SK-N-SH (cell line): ENCODE measurements at regions not wholly inside any gene's neighbourhood (a gene's known extent, or its start where the extent isn't known, plus 50 kb on each side); places are given as distances from the start of the nearest gene placed in this dataset.

Experiments
- CTCF ChIA-PET: fragments of 300-600, 350-600 bp; formaldehyde crosslinking; extraction: SDS; loops from one replicate; lab custom pipeline; 2021; lab: Yijun Ruan, JAX
- POLR2A ChIA-PET: fragments of 350-600 bp; sonication (Branson Sonifier 250); formaldehyde crosslinking; extraction: SDS; loops from one replicate; lab custom pipeline; 2020; ENCODE audit warnings: antibody characterized with exemption, inconsistent platforms; lab: Yijun Ruan, JAX
- DNase-seq: peaks from one replicate; pipeline ENCODE4 v3.0.0; 2012
- H2AFZ ChIP-seq: fragments of 200-600 bp; sonication (generic); 2 replicates; pipeline ENCODE4 v1.8.1; 2016; ENCODE audit warnings: antibody characterized with exemption, mild to moderate bottlenecking, low read depth
- H3F3A ChIP-seq: fragments of 200-600 bp; sonication (generic); replicated peaks from 2 replicates; pipeline ENCODE3; 2016; ENCODE audit warnings: antibody characterized with exemption, mild to moderate bottlenecking; ENCODE audit not compliant: insufficient read depth
- H3K27ac ChIP-seq, 2 experiments: fragments of 200-500 bp in 1 of 2; fragments of 200-600 bp in 1 of 2; sonication (Bioruptor generic) in 1 of 2; sonication (generic), shearing (Covaris generic) in 1 of 2; 2 replicates each; pipeline versions ENCODE4 v1.5.1 to v1.6.1; 2014 to 2016; ENCODE audit warnings: low read depth in 2 of 2, inconsistent platforms in 1 of 2, low read length in 1 of 2, mild to moderate bottlenecking in 1 of 2, mixed read lengths in 1 of 2
- H3K27me3 ChIP-seq: fragments of 200-600 bp; sonication (generic), shearing (Covaris generic); 2 replicates; pipeline ENCODE4 v1.6.1; 2016; ENCODE audit warnings: mixed run types; ENCODE audit not compliant: insufficient read depth
- H3K36me3 ChIP-seq, 2 experiments: fragments of 200-500 bp in 1 of 2; fragments of 200-600 bp in 1 of 2; sonication (Bioruptor generic) in 1 of 2; sonication (generic) in 1 of 2; replicated peaks in 1 of 2; 2 replicates each; pipeline versions ENCODE3 to v1.5.1; 2014 to 2016; ENCODE audit warnings: low read length in 1 of 2, mild to moderate bottlenecking in 1 of 2; ENCODE audit not compliant: insufficient read depth in 2 of 2, control insufficient read depth in 1 of 2
- H3K4me1 ChIP-seq, 2 experiments: fragments of 200-500 bp in 1 of 2; fragments of 200-600 bp in 1 of 2; sonication (Bioruptor generic) in 1 of 2; sonication (generic), shearing (Covaris generic) in 1 of 2; 2 replicates each; pipeline versions ENCODE4 v1.5.1 to v1.6.1; 2014 to 2016; ENCODE audit warnings: low read depth in 1 of 2, low read length in 1 of 2, mixed run types in 1 of 2; ENCODE audit not compliant: insufficient read depth in 2 of 2, control insufficient read depth in 1 of 2
- H3K4me2 ChIP-seq: fragments of 200-600 bp; sonication (generic), shearing (Covaris generic); 2 replicates; pipeline ENCODE4 v1.6.1; 2017; ENCODE audit warnings: mixed run types
- H3K4me3 ChIP-seq, 2 experiments: fragments of 200-500 bp in 1 of 2; fragments of 200-600 bp in 1 of 2; sonication (Bioruptor generic) in 1 of 2; sonication (generic), shearing (Covaris generic) in 1 of 2; 2 replicates each; pipeline versions ENCODE4 v1.5.1 to v1.8.1; 2014 to 2016; ENCODE audit warnings: low read depth in 2 of 2, inconsistent platforms in 1 of 2, low read length in 1 of 2, mild to moderate bottlenecking in 1 of 2, mixed read lengths in 1 of 2, moderate library complexity in 1 of 2
- H3K79me2 ChIP-seq: fragments of 200-600 bp; sonication (generic); 2 replicates; pipeline ENCODE4 v1.8.1; 2017; ENCODE audit warnings: mild to moderate bottlenecking; ENCODE audit not compliant: insufficient read depth
- H3K9ac ChIP-seq: fragments of 200-600 bp; sonication (generic); 2 replicates; pipeline ENCODE4 v1.6.1; 2017; ENCODE audit warnings: mixed run types
- H3K9me2 ChIP-seq: fragments of 200-600 bp; sonication (generic); 2 replicates; pipeline ENCODE4 v1.6.1; 2017; ENCODE audit warnings: mixed run types
- H3K9me3 ChIP-seq: fragments of 200-600 bp; sonication (generic); 2 replicates; pipeline ENCODE4 v1.6.1; 2017; ENCODE audit warnings: mixed run types, mild to moderate bottlenecking, moderate library complexity
- H4K20me1 ChIP-seq: fragments of 200-600 bp; sonication (generic); 2 replicates; pipeline ENCODE4 v1.6.1; 2017; ENCODE audit warnings: mild to moderate bottlenecking, mixed run types; ENCODE audit not compliant: insufficient read depth
- CHD2 ChIP-seq: fragments of 150-350 bp; IDR thresholded peaks from 2 replicates; pipeline ENCODE4 v1.6.1; 2018; ENCODE audit warnings: low read length; ENCODE audit not compliant: partially characterized antibody
- ELF1 ChIP-seq: IDR thresholded peaks from 2 replicates; pipeline ENCODE4 v1.4.0; 2012
- EP300 ChIP-seq, 2 experiments: IDR thresholded peaks; 2 replicates each; pipeline versions ENCODE4 v1.4.0 to v1.6.1; 2012; ENCODE audit warnings: borderline replicate concordance in 1 of 2, low read depth in 1 of 2, low read length in 1 of 2
- FOXJ3 ChIP-seq: sonication (generic); formaldehyde crosslinking; IDR thresholded peaks from 2 replicates; pipeline ENCODE4 v1.5.1; 2020; ENCODE audit warnings: mild to moderate bottlenecking, missing genetic modification reagents
- GABPA ChIP-seq: IDR thresholded peaks from 2 replicates; pipeline ENCODE4 v1.4.0; 2012; ENCODE audit warnings: low read depth, mild to moderate bottlenecking
- MXI1 ChIP-seq: IDR thresholded peaks from 2 replicates; pipeline ENCODE4 v1.6.1; 2012; ENCODE audit warnings: mild to moderate bottlenecking, low read depth, low read length, improper control_type of control experiment
- NFIC ChIP-seq: IDR thresholded peaks from 2 replicates; pipeline ENCODE4 v1.4.0; 2012; ENCODE audit warnings: borderline replicate concordance
- NRF1 ChIP-seq: IDR thresholded peaks from 2 replicates; pipeline ENCODE4 v1.6.1; 2012; ENCODE audit warnings: low read depth, mild to moderate bottlenecking, low read length
- RFX5 ChIP-seq: IDR thresholded peaks from 2 replicates; pipeline ENCODE4 v1.6.1; 2012; ENCODE audit warnings: mild to moderate bottlenecking, improper control_type of control experiment, low read length
- SIN3A ChIP-seq: IDR thresholded peaks from 2 replicates; pipeline ENCODE4 v1.6.1; 2012; ENCODE audit warnings: low read depth, mild to moderate bottlenecking, low read length, moderate library complexity, borderline replicate concordance
- TAF1 ChIP-seq: IDR thresholded peaks from 2 replicates; pipeline ENCODE4 v1.6.1; 2012; ENCODE audit warnings: low read depth, mild to moderate bottlenecking, low read length, moderate library complexity, borderline replicate concordance
- TCF12 ChIP-seq: IDR thresholded peaks from 2 replicates; pipeline ENCODE4 v1.4.0; 2012
- USF1 ChIP-seq: IDR thresholded peaks from 2 replicates; pipeline ENCODE4 v1.4.0; 2012; ENCODE audit warnings: low read depth, borderline replicate concordance
- WGBS: methylation state at CpG from one replicate; pipeline ENCODE4 v1.1.6; 2017; ENCODE audit warnings: low lambda C conversion rate; 5-methylcytosine and 5-hydroxymethylcytosine counted together
- TF ChIP-seq, protein P1 (sequence below): fragments of 150-350 bp; IDR thresholded peaks from 2 replicates; pipeline ENCODE4 v1.6.1; 2017; ENCODE audit warnings: antibody characterized with exemption, low read length, low read depth, borderline replicate concordance
- TF ChIP-seq, protein P2 (sequence below): IDR thresholded peaks from 2 replicates; pipeline ENCODE4 v1.4.0; 2012; ENCODE audit warnings: low read depth, borderline replicate concordance

GRCh38 chr20:52736507-52736906, 235.7 kb upstream of the TSHZ2 start:
- DNase-seq = no peak
- no peaks in the 10 kb centered on the region for H3K9me2 ChIP-seq
- TF ChIP-seq RFX5 (no peak), EP300 (IDR thresholded peaks at IDR 0.05; ENCODE audit: borderline replicate concordance in 1 of 2, low read depth in 1 of 2, low read length in 1 of 2) (no peak), NRF1 (no peak), TCF12 (no peak), SIN3A (no peak), CHD2 (no peak), GABPA (no peak), TAF1 (no peak), FOXJ3 (no peak), USF1 (no peak), ELF1 (no peak), NFIC (no peak), MXI1 (no peak)
- TF ChIP-seq, protein P1, sequence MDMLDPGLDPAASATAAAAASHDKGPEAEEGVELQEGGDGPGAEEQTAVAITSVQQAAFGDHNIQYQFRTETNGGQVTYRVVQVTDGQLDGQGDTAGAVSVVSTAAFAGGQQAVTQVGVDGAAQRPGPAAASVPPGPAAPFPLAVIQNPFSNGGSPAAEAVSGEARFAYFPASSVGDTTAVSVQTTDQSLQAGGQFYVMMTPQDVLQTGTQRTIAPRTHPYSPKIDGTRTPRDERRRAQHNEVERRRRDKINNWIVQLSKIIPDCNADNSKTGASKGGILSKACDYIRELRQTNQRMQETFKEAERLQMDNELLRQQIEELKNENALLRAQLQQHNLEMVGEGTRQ = no peak
- TF ChIP-seq, protein P2, sequence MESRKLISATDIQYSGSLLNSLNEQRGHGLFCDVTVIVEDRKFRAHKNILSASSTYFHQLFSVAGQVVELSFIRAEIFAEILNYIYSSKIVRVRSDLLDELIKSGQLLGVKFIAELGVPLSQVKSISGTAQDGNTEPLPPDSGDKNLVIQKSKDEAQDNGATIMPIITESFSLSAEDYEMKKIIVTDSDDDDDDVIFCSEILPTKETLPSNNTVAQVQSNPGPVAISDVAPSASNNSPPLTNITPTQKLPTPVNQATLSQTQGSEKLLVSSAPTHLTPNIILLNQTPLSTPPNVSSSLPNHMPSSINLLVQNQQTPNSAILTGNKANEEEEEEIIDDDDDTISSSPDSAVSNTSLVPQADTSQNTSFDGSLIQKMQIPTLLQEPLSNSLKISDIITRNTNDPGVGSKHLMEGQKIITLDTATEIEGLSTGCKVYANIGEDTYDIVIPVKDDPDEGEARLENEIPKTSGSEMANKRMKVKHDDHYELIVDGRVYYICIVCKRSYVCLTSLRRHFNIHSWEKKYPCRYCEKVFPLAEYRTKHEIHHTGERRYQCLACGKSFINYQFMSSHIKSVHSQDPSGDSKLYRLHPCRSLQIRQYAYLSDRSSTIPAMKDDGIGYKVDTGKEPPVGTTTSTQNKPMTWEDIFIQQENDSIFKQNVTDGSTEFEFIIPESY = no peak
- CTCF ChIA-PET = interaction anchor here (1.5 to 2.1 kb wide), 2 partner anchors 11 to 424 kb away, joined by 4 to 5 read pairs; no protein-coding TSS in a partner anchor
- no peak overlapping the region for H3K4me2 ChIP-seq
- no peaks in the 10 kb centered on the region for H3K4me1 ChIP-seq
- no peaks in the 10 kb centered on the region for H3K79me2 ChIP-seq
- no peaks in the 10 kb centered on the region for H4K20me1 ChIP-seq
- POLR2A ChIA-PET = no interaction called here
- H2AFZ ChIP-seq = no peak overlapping the region
- WGBS = 33% methylated on average over 2 of the region's 2 CpGs
- no peaks in the 10 kb centered on the region for H3K9me3 ChIP-seq
- no peak overlapping the region for H3K27ac ChIP-seq
- no peaks in the 10 kb centered on the region for H3F3A ChIP-seq
- H3K27me3 ChIP-seq = no peaks in the 10 kb centered on the region
- H3K36me3 ChIP-seq = no peaks in the 10 kb centered on the region
- no peak overlapping the region for H3K9ac ChIP-seq
- H3K4me3 ChIP-seq = no peak overlapping the region

DNA sequence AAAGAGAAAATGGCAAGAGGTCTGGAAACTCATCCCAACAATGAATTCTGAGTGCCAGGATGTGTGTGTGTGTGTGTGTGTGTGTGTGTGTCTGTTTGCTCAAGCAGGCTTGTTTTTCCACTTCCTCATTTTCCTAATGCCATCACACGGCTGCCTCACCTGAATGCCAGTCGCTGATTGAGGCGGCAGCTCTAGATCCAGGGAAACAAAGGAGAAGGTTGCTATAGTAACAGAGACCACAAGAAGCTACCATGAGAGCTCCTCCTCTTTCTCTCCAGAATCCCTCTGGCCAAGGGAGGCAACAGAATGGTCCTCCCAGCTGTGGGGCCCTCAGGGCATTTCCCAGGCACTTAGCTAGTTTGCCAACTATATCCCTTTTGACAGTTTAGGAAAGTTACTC, 241.1 kb upstream of the TSHZ2 start:
- ChIA-PET CTCF (no interaction called here), POLR2A (no interaction called here)
- Histone ChIP-seq H3K27me3 (no peaks in the 10 kb centered on the region), H3K79me2 (no peaks in the 10 kb centered on the region), H3K4me1 (no peaks in the 10 kb centered on the region), H3K36me3 (no peaks in the 10 kb centered on the region), H2AFZ (no peak overlapping the region), H3K9me3 (no peaks in the 10 kb centered on the region), H3K9ac (no peak overlapping the region), H3K4me2 (no peak overlapping the region), H4K20me1 (no peaks in the 10 kb centered on the region), H3K4me3 (no peak overlapping the region), H3F3A (no peaks in the 10 kb centered on the region), H3K9me2 (no peaks in the 10 kb centered on the region), H3K27ac (no peak overlapping the region)
- no peak for DNase-seq
- TF ChIP-seq NFIC = no peak
- WGBS = 74% methylated on average over 3 of the region's 3 CpGs
